ENCODE measurements at regions not wholly inside any gene's neighbourhood (a gene's known extent, or its start where the extent isn't known, plus 50 kb on each side); places are given as distances from the start of the nearest gene placed in this dataset.

- Histone ChIP-seq H3K4me3 (ENCODE audit: low read length) (no peak overlapping the region), H3K36me3 (ENCODE audit: control insufficient read depth, insufficient read depth, low read length) (no peaks in the 10 kb centered on the region), H3K27ac (ENCODE audit: low read length) (no peak overlapping the region), H3K4me1 (ENCODE audit: control insufficient read depth, insufficient read depth, low read length) (no peaks in the 10 kb centered on the region), H3K27me3 (ENCODE audit: control insufficient read depth, insufficient read depth, low read length) (no peaks in the 10 kb centered on the region), H3K9me3 (ENCODE audit: control insufficient read depth, low read depth, low read length) (no peaks in the 10 kb centered on the region)
- DNase-seq, result no peak
- no CpG with 5 or more reads among the region's 6 CpGs for WGBS (ENCODE audit: insufficient coverage, low lambda C conversion rate)
Measured at GRCh38 chrX:54695816-54696487, 102.1 kb downstream of the ITIH6 start.

All from large intestine (tissue), 3 donors.